ENCODE measurements at regions not wholly inside any gene's neighbourhood (a gene's known extent, or its start where the extent isn't known, plus 50 kb on each side); places are given as distances from the start of the nearest gene placed in this dataset.

DNA sequence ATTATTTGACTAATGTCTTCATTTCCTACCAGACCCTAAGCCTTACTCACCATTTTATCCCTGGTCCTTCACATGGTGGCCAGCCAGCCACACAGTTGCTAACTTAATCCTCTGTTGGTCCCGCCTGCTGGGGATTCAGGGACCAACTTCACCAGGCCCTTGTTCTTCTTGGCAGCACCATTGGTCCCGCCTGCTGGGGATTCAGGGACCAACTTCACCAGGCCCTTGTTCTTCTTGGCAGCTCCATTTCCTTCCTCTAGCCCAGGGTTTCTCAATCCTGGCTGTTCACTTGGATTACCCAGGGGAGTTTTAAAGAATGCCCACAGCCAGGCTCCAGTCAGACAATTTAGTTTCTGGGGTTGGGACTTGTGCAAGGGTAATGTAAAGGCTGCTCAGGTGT, 233.1 kb upstream of the CSF3R start:
- TF ChIP-seq, protein P1, sequence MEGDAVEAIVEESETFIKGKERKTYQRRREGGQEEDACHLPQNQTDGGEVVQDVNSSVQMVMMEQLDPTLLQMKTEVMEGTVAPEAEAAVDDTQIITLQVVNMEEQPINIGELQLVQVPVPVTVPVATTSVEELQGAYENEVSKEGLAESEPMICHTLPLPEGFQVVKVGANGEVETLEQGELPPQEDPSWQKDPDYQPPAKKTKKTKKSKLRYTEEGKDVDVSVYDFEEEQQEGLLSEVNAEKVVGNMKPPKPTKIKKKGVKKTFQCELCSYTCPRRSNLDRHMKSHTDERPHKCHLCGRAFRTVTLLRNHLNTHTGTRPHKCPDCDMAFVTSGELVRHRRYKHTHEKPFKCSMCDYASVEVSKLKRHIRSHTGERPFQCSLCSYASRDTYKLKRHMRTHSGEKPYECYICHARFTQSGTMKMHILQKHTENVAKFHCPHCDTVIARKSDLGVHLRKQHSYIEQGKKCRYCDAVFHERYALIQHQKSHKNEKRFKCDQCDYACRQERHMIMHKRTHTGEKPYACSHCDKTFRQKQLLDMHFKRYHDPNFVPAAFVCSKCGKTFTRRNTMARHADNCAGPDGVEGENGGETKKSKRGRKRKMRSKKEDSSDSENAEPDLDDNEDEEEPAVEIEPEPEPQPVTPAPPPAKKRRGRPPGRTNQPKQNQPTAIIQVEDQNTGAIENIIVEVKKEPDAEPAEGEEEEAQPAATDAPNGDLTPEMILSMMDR (IDR thresholded peaks at IDR 0.05) = no peak
- no peak for TF ChIP-seq EZH2 (IDR thresholded peaks at IDR 0.05; ENCODE audit: borderline replicate concordance, insufficient read depth, low read depth, low read length, poor library complexity, severe bottlenecking)

All from B cell (primary cell).